Neural progenitor cell (in vitro differentiated cells): ENCODE measurements at regions not wholly inside any gene's neighbourhood (a gene's known extent, or its start where the extent isn't known, plus 50 kb on each side); places are given as distances from the start of the nearest gene placed in this dataset.

ENCODE experiments used
- DNase-seq: peaks from one replicate; pipeline ENCODE4 v3.0.0-alpha.2; 2016; ENCODE audit warnings: low spot score
- H2AFZ ChIP-seq: fragments of 200-600 bp; sonication (generic); replicated peaks from 2 replicates; pipeline ENCODE4 v1.6.1; 2016; ENCODE audit warnings: antibody characterized with exemption
- H3F3A ChIP-seq: fragments of 200-600 bp; sonication (generic); 2 replicates; pipeline ENCODE4 v1.6.1; 2016; ENCODE audit warnings: antibody characterized with exemption, low read depth
- H3K27ac ChIP-seq: fragments of 200-600 bp; sonication (generic); 2 replicates; pipeline ENCODE4 v1.5.1; 2016; ENCODE audit warnings: mild to moderate bottlenecking
- H3K27me3 ChIP-seq: fragments of 200-600 bp; sonication (generic); 2 replicates; pipeline ENCODE4 v1.6.1; 2016; ENCODE audit warnings: mild to moderate bottlenecking, moderate library complexity
- H3K36me3 ChIP-seq: fragments of 200-600 bp; sonication (generic); 2 replicates; pipeline ENCODE4 v1.5.1; 2016
- H3K4me1 ChIP-seq: fragments of 200-600 bp; sonication (generic); 2 replicates; pipeline ENCODE4 v1.6.1; 2016; ENCODE audit warnings: mixed run types
- H3K4me2 ChIP-seq: fragments of 200-600 bp; sonication (generic); 2 replicates; pipeline ENCODE4 v1.6.1; 2016
- H3K4me3 ChIP-seq: fragments of 200-600 bp; sonication (generic); 2 replicates; pipeline ENCODE4 v1.5.1; 2016
- H3K79me2 ChIP-seq: fragments of 200-600 bp; sonication (generic); 2 replicates; pipeline ENCODE4 v1.6.1; 2016; ENCODE audit warnings: low read depth
- H3K9ac ChIP-seq: fragments of 200-600 bp; sonication (generic); 2 replicates; pipeline ENCODE4 v1.6.1; 2016
- H3K9me3 ChIP-seq: fragments of 200-600 bp; sonication (generic); 2 replicates; pipeline ENCODE4 v1.5.1; 2016; ENCODE audit warnings: low read depth
- H4K20me1 ChIP-seq: fragments of 200-600 bp; sonication (generic); 2 replicates; pipeline ENCODE4 v1.6.1; 2016; ENCODE audit warnings: low read depth
- H3K27ac Mint-ChIP-seq: 3 replicates; pipeline ENCODE4 v1.8.0; 2021; ENCODE audit warnings: mixed read lengths
- H3K27me3 Mint-ChIP-seq: 2 replicates; pipeline ENCODE4 v1.8.0; 2022; ENCODE audit warnings: low read depth, mild to moderate bottlenecking, inconsistent platforms, moderate library complexity, mixed read lengths; ENCODE audit not compliant: insufficient read depth
- H3K36me3 Mint-ChIP-seq: 3 replicates; pipeline ENCODE4 v1.8.0; 2021; ENCODE audit warnings: mixed read lengths
- H3K4me1 Mint-ChIP-seq: 3 replicates; pipeline ENCODE4 v1.8.0; 2021; ENCODE audit warnings: mixed read lengths
- H3K4me3 Mint-ChIP-seq: 3 replicates; pipeline ENCODE4 v1.8.0; 2021; ENCODE audit warnings: mild to moderate bottlenecking, moderate library complexity, mixed read lengths
- H3K9me3 Mint-ChIP-seq: 3 replicates; pipeline ENCODE4 v1.8.0; 2020; ENCODE audit warnings: mixed read lengths
- EZH2 ChIP-seq: fragments of 200-600 bp; sonication (generic); IDR thresholded peaks from 2 replicates; pipeline ENCODE4 v1.6.1; 2017; ENCODE audit warnings: antibody characterized with exemption, mild to moderate bottlenecking, moderate library complexity
- EZH2phosphoT487 ChIP-seq: fragments of 200-600 bp; sonication (generic); IDR thresholded peaks from 2 replicates; pipeline ENCODE4 v1.6.1; 2017; ENCODE audit warnings: antibody characterized with exemption
- TF ChIP-seq, protein P1 (sequence below): fragments of 200-600 bp; sonication (generic); IDR thresholded peaks from 2 replicates; pipeline ENCODE4 v1.5.1; 2017; ENCODE audit warnings: antibody characterized with exemption, mild to moderate bottlenecking

DNA sequence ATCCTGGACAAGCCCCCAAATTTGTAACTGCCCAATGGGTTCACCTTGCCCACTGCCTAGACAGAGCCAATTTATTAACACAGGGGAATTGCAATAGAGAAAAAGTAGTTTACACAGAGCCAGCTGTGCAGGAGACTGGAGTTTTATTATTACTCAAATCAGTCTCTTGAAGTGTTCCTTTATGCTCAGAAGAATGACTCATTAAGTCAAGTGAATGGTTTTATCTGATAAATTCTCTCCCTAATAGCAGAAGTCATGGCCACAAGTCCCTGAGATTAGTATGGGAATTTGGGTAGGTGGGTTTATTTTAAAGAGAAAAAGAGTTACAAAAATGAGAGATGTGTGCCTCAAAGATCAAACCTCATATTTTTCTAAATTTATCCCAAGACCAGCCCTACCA lies 122.8 kb upstream of the NUDT4 start:
- no peak overlapping the region for H3K27ac Mint-ChIP-seq
- H3K4me1 ChIP-seq, result no peaks in the 10 kb centered on the region
- H3F3A ChIP-seq, result no peaks in the 10 kb centered on the region
- no peaks in the 10 kb centered on the region for H3K79me2 ChIP-seq
- H3K4me2 ChIP-seq, result no peak overlapping the region
- peaks cover 10% of the 10 kb centered on the region for H3K9me3 Mint-ChIP-seq
- no peaks in the 10 kb centered on the region for H4K20me1 ChIP-seq
- no peak for DNase-seq
- no peak overlapping the region for H3K4me3 Mint-ChIP-seq
- no peaks in the 10 kb centered on the region for H3K9me3 ChIP-seq
- H3K27ac ChIP-seq, result no peak overlapping the region
- TF ChIP-seq EZH2phosphoT487 (no peak), EZH2 (no peak)
- TF ChIP-seq, protein P1, sequence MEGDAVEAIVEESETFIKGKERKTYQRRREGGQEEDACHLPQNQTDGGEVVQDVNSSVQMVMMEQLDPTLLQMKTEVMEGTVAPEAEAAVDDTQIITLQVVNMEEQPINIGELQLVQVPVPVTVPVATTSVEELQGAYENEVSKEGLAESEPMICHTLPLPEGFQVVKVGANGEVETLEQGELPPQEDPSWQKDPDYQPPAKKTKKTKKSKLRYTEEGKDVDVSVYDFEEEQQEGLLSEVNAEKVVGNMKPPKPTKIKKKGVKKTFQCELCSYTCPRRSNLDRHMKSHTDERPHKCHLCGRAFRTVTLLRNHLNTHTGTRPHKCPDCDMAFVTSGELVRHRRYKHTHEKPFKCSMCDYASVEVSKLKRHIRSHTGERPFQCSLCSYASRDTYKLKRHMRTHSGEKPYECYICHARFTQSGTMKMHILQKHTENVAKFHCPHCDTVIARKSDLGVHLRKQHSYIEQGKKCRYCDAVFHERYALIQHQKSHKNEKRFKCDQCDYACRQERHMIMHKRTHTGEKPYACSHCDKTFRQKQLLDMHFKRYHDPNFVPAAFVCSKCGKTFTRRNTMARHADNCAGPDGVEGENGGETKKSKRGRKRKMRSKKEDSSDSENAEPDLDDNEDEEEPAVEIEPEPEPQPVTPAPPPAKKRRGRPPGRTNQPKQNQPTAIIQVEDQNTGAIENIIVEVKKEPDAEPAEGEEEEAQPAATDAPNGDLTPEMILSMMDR, result no peak
- no peaks in the 10 kb centered on the region for H3K36me3 ChIP-seq
- no peak overlapping the region for H3K4me3 ChIP-seq
- no peak overlapping the region for H2AFZ ChIP-seq
- no peak overlapping the region for H3K9ac ChIP-seq
- H3K36me3 Mint-ChIP-seq, result no peaks in the 10 kb centered on the region
- H3K27me3 Mint-ChIP-seq, result peaks cover 2% of the 10 kb centered on the region
- H3K27me3 ChIP-seq, result no peaks in the 10 kb centered on the region
- H3K4me1 Mint-ChIP-seq, result no peaks in the 10 kb centered on the region

- Histone ChIP-seq H3K9me3 (no peaks in the 10 kb centered on the region), H4K20me1 (no peaks in the 10 kb centered on the region), H2AFZ (peak overlapping the region; percentile 27), H3K4me1 (no peaks in the 10 kb centered on the region), H3K27me3 (no peaks in the 10 kb centered on the region), H3K79me2 (no peaks in the 10 kb centered on the region), H3F3A (no peaks in the 10 kb centered on the region), H3K4me2 (no peak overlapping the region), H3K9ac (no peak overlapping the region), H3K36me3 (no peaks in the 10 kb centered on the region), H3K4me3 (no peak overlapping the region), H3K27ac (no peak overlapping the region)
- no peak for DNase-seq
- Mint-ChIP-seq H3K4me1 (no peaks in the 10 kb centered on the region), H3K27ac (no peak overlapping the region), H3K4me3 (no peak overlapping the region), H3K9me3 (peaks cover 10% of the 10 kb centered on the region), H3K27me3 (peaks cover 2% of the 10 kb centered on the region), H3K36me3 (no peaks in the 10 kb centered on the region)
- no peak for TF ChIP-seq EZH2phosphoT487
- TF ChIP-seq, protein P1, result no peak
Measured at GRCh38 chr12:93256256-93256969, 121.3 kb upstream of the NUDT4 start.

DNA sequence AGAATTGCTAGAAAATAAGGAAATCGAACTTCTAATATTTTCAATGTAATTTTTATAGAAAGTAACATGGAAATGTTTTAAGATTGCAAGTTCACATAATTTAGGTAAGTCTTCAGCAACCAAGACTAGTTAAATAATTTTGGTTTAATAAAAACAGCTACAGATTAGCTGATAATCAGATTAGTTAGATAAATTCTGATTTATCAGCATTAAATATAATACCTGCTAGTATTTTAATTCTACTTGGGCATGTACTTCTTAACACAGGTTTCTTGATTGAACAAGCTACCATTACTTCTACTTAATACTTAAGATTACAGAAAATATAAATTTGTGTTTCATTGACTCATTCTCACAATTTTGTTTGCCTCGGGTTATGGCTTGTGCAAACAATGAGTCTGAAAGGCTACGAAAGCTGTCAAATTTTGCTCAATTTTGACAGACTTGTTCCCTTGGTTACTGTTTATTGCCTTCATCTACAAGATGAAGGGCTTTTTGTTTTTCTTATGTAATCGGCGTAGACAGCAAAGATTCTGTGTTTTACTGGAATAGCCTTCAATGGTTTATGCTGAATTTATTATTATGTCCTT lies 116.1 kb upstream of the NUDT4 start:
- H3K4me1 Mint-ChIP-seq, result no peaks in the 10 kb centered on the region
- Histone ChIP-seq H3K4me3 (no peak overlapping the region), H3K9ac (no peak overlapping the region), H3K36me3 (no peaks in the 10 kb centered on the region), H3K4me2 (no peak overlapping the region), H3K27ac (no peak overlapping the region), H3K79me2 (no peaks in the 10 kb centered on the region), H4K20me1 (no peaks in the 10 kb centered on the region), H2AFZ (no peak overlapping the region), H3K9me3 (no peaks in the 10 kb centered on the region), H3F3A (no peaks in the 10 kb centered on the region), H3K4me1 (no peaks in the 10 kb centered on the region), H3K27me3 (no peaks in the 10 kb centered on the region)
- H3K9me3 Mint-ChIP-seq, result no peaks in the 10 kb centered on the region
- H3K27ac Mint-ChIP-seq, result no peak overlapping the region
- no peak overlapping the region for H3K4me3 Mint-ChIP-seq
- DNase-seq, result no peak
- H3K27me3 Mint-ChIP-seq, result no peaks in the 10 kb centered on the region
- H3K36me3 Mint-ChIP-seq, result no peaks in the 10 kb centered on the region
- TF ChIP-seq, protein P1, result no peak
- no peak for TF ChIP-seq EZH2phosphoT487
- TF ChIP-seq EZH2, result no peak
